GM10248 (cell line): ENCODE measurements at regions not wholly inside any gene's neighbourhood (a gene's known extent, or its start where the extent isn't known, plus 50 kb on each side); places are given as distances from the start of the nearest gene placed in this dataset.

ENCODE experiments used
- CTCF ChIA-PET: fragments of 300-600 bp; sonication (Branson Sonifier 250); formaldehyde crosslinking; extraction: SDS; loops from one replicate; lab custom pipeline; 2021; ENCODE audit warnings: antibody characterized with exemption; lab: Yijun Ruan, JAX
- POLR2A ChIA-PET: fragments of 350-650 bp; sonication (Branson Sonifier 250); formaldehyde crosslinking; extraction: SDS; loops from one replicate; lab custom pipeline; 2020; ENCODE audit warnings: antibody characterized with exemption; lab: Yijun Ruan, JAX
- DNase-seq: peaks from one replicate; pipeline ENCODE4 v3.0.0; 2012; ENCODE audit errors: extremely low spot score
- CTCF ChIP-seq: IDR thresholded peaks from 2 replicates; pipeline ENCODE4 v1.5.1; 2012; ENCODE audit warnings: mild to moderate bottlenecking, low read depth; ENCODE audit errors: extremely low read depth, missing control alignments, control extremely low read depth

GRCh38 chr2:18133310-18133709, 254.8 kb downstream of the KCNS3 start:
- no peak for DNase-seq
- CTCF ChIA-PET: interaction anchor here (1.0 kb wide), 2 partner anchors 16 to 40 kb away, joined by 3 to 6 read pairs; no protein-coding TSS in a partner anchor
- no peak for TF ChIP-seq CTCF
- POLR2A ChIA-PET: no interaction called here

GRCh38 chr2:18132697-18133096, 254.2 kb downstream of the KCNS3 start:
- no peak for DNase-seq
- ChIA-PET CTCF (interaction anchor here (1.0 kb wide), 2 partner anchors 17 to 40 kb away, joined by 3 to 6 read pairs; no protein-coding TSS in a partner anchor), POLR2A (no interaction called here)
- no peak for TF ChIP-seq CTCF

GRCh38 chr2:18131761-18132160, 253.3 kb downstream of the KCNS3 start:
- no peak for DNase-seq
- ChIA-PET POLR2A (no interaction called here), CTCF (no interaction called here)
- TF ChIP-seq CTCF: no peak

GRCh38 chr2:18129348-18129747, 250.9 kb downstream of the KCNS3 start:
- no peak for DNase-seq
- CTCF ChIA-PET: no interaction called here
- POLR2A ChIA-PET: no interaction called here
- TF ChIP-seq CTCF: no peak

- no peak for TF ChIP-seq CTCF
- no peak for DNase-seq
- ChIA-PET POLR2A (no interaction called here), CTCF (interaction anchor here (2.3 kb wide), 1 partner anchor 10 kb away, joined by 7 read pairs; no protein-coding TSS in a partner anchor)
These were observed 246.8 kb downstream of the KCNS3 start for GRCh38 chr2:18125303-18125702.

GRCh38 chr2:18124116-18124835, 245.8 kb downstream of the KCNS3 start:
- ChIA-PET CTCF (interaction anchor here (2.3 kb wide), 1 partner anchor 11 kb away, joined by 7 read pairs; no protein-coding TSS in a partner anchor), POLR2A (no interaction called here)
- TF ChIP-seq CTCF: no peak
- DNase-seq: no peak
